Activated CD4-positive, alpha-beta T cell treated with anti-CD3 and anti-CD28 coated beads, Interleukin-2, amount 50 U/mL, for 1 hour (primary cell): ENCODE measurements at regions not wholly inside any gene's neighbourhood (a gene's known extent, or its start where the extent isn't known, plus 50 kb on each side); places are given as distances from the start of the nearest gene placed in this dataset.

Experiments
- DNase-seq: peaks from one replicate; pipeline ENCODE4 v3.0.0-alpha.2; 2020

DNA sequence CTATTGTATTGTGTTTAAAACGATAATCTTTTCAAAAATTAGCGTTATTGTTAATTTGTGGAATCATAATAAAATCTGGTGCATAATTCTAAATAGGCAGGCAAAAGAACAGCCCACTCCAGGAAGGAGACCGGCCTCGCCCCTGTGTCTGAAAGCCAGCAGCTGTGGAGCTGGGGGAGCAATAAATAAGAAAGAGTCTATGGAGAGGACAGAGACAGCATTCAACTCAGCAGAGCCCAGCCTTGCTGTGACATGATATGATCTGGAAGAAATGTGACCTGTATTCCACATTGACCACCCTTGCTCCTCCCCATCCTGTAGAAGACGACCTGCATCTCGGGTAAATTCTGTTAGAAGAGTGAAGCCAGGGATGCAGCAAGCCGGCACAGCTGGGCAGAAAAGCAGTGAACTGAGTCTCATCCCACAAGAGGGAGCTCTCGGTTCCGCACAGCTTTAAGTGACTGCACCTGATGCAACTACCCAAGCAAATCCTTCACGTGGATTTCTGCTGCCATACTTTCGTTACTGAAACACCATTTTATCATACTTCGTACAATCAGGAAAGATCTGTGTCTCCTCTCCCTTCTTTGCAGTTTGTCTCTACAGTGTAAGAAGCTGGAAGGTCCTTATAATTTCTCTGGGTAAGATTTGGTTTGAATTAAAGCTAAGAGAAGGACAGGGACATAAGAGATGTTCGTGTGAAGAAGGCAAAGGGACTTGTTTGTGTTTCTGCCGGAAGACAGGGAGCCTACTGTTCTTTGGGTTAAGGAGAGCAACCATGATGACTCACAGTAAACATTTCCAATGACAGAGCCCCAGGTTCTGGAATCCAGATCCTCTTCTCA, 427.1 kb downstream of the GPAM start:
- no peak for DNase-seq

DNA sequence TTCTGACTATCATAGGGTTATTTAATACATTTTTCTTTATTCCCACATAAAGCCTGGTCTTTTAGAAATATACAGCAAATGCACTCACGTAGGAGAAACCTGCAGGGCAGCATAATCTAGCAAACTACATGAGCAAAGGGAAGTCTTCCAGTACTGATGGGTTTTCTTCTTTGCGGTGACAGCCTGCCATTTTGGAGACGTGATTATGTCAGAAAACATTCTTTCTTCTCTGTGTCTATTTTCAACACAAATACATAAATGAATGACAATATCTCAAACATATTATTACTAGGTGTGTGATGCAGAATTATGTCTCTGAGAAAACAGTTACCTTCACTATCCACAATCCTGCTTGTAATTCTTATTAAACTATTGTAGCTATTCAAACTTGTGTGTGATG, 425.0 kb downstream of the GPAM start:
- no peak for DNase-seq

DNA sequence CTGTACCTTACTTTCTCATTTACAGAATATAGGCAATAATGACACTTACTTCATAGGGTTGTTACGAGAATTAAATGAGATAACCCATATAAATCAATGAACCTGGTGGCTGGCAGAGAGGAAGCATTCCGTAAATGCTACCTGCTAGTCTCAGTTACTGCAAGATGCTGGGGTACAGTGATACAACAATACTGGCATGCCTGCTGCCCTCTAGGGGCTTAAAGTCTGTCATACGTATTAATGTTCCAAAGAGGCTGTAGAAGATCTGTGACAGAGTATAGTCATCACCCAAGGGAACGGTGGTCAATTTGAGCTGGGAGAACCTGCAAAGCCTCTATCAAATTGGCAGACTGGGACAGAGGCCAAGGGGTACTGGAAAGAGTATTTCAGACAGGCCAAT, 421.5 kb downstream of the GPAM start:
- no peak for DNase-seq

DNA sequence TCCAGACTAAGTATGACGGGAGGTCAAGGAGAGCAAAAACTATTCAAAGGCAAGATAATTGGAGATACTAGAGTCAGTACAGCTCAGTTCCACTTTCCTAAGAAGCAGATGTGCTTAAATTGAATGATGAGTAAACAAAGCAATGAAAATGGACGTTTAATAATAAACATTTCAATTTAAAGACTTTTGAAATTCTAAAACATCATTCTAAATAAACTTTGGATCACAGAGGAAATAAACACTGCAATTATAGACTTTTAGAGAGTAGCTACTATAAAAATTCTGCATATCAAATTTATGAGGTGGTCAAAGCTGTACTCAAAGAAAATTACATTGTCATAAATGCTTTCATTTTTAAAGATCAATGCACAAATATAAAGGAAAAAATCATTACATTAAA, 418.3 kb downstream of the GPAM start:
- no peak for DNase-seq

DNA sequence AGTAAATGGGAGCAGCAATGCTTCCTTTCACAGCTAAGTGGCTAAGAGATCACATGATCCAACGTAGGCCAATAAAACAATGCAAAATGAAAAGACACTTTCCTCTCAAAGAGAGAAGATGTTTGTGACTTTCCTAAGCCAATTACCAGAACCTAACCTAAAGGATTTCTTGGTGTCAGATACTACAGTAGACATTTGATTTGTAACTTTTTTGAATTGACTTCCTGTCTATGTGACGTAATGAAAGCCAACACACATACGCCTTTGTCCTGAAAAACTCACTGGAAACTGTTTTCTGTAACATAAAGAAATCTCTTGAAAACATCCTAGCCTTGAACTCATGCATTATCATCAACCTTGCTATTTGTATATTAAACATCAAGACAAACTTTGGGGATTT, 417.1 kb downstream of the GPAM start:
- no peak for DNase-seq

DNA sequence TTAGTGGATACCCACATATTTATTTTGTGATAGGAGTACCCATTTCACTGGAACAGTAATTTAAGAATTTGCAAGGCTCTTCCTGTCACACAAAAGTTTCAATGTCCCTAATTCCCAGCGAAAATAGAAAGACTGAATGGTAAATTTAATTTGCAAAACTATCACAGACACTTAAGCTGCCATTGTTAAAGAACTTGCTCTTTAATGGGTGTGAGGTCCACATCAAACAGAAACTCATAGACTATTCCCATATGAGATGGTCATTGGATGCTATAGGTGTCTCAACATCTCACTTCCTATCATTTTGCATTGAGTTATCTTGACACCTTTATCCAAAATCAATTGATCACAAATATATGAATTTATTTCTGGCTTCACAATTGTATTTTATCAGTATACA, 415.9 kb downstream of the GPAM start:
- DNase-seq: no peak

DNA sequence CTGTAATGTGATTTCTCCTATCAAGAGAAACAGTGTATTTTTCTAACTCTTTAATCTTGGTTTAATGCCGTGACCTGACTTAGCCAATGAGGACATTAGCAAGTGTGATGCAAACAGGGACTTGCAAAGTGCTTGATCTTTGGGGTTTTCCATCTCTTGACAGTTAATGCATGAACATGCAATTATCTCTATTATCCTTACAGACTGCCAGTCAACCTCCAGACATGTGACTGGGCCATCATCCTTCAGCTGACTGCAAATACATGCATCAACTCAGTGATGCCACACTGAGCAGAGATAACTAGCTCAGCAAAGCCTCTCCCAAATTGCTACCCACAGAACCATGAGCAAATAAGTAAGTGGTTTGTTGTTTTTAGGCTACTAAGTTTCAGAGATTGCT, 409.6 kb downstream of the GPAM start:
- no peak for DNase-seq

DNA sequence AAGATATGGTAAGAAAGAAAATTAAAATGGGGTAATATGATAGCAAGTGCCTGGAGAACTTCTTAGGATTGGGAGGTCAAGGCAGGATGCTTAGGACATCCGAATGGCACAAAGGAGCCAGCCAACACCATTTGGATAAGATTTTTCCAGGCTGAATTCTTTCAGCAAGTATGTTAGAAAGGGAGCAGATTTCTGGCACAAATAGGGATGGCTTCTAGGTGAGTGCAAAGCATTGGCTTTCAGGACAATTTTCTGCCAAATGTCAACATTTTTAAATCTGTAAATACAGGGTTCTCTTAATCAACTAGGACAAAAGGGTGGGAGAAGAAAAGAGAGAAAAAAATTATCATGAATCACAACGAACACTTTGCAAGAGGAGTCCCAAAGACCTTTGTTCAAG, 409.1 kb downstream of the GPAM start:
- DNase-seq: no peak

DNA sequence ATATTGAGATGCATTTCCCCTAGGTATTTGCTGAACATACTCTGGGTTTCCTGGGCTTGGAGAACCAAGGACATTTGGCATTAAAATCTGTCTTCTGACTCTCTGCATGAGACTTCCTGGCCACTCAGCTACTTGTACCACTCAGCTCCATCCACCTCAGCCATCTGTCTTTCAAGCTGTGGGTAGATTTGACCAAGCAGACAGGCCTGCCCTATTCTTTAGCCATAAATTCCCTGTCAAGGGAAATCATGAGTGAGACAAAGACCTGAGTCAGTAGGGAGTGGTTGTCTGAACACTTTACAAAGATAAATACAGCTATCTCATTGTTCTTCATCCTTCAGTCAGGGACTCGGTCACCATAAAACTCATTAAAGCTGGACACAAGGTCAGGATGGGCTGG, 399.1 kb downstream of the GPAM start:
- DNase-seq: no peak

DNA sequence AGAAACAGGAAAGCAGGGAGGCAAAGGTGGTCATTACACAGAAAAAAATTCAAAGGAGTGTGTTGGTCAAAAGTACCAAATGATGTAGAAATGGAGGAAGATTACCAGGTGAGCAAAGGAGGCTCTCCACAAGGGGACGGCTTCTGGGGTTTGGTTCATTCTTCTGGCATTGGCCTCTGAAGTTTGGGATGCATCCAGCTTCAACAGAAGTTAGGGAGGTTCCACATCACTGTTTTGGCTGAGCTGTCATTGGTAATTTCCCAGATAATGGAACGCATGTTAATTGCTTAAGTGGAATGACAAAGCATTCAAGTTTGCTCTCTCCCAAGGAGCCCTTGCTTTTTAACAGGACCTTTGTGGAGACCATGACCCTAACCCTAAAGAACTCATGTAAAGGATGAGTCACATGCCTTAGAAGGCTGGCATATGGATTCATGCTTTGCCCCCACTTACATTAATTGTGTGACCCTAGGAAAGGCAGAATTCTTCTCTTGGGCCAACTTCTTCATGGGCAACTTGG, 398.6 kb downstream of the GPAM start:
- no peak for DNase-seq

DNA sequence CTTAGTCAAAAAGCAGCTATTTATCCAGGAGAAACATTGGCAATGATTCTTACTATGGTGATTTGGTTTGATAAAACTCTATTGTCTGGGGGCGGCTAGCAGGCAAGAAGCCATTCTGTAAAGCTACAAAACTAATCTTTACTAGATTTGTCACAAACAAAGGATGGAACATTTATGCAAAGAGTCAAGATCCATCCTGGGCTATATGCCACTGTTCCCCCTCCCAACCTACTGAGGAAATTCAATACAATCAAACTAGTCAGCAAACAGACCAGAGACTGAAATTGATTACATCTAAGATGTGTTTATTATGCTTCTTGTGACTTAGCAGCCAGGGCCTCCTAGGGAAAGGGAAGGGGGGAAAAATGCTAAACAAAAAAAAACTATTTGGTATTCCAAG, 397.6 kb downstream of the GPAM start:
- DNase-seq: no peak

DNA sequence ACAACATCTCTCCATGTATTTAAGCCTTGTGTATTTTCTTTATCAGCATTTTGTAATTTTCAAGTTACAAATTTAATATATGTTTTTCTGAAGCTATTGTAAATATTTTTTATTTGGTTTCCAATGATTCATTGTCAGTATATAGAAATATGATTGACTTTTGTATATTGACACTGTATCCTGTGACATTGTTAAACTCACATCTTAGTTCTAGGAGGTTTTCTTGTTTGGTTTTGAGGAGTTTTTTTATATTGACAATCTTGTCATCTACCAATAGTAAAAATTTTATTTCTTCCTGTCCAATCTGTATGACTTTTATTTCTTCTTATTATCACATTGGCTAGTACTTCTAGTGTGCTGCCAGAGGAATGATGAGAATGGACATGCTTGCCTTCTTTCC, 393.7 kb downstream of the GPAM start:
- no peak for DNase-seq

DNA sequence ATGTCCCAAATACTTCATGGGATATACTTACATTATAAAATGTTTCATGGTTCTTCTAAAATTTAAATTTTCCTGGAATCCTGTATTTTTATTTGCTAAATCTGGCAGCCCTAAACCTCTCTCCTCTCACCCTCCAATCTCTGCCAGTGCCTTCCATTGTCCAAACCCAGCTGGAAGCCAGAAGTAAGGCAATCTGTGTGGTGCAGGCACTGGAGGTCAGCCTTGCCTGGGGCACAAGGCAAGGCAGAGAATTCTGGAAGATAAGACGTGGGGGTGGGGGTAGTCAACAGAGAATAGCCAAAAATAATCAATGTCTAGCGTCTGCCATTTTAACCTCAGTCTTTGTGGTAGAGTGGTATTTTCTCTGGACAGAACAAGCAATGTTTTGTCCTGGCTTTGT, 381.7 kb downstream of the GPAM start:
- DNase-seq: no peak

DNA sequence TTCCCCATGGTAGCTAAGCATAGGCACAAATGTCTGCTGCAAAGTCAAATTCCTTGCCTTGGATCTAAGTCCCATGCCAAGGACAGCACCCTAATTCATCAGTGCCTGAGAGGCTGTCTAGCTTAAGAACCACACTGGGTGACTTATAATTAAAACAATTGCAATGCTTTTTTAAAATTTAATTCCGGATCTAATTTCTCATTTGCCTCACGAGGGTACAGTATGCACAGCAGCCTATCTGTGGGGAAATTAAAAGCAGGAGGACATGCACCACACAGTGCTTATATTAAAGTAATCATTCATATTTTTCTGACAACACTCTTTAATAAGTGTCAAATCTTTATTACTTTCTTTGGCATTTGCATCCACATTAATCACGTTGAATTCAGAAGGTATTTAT, 378.8 kb downstream of the GPAM start:
- DNase-seq: no peak

DNA sequence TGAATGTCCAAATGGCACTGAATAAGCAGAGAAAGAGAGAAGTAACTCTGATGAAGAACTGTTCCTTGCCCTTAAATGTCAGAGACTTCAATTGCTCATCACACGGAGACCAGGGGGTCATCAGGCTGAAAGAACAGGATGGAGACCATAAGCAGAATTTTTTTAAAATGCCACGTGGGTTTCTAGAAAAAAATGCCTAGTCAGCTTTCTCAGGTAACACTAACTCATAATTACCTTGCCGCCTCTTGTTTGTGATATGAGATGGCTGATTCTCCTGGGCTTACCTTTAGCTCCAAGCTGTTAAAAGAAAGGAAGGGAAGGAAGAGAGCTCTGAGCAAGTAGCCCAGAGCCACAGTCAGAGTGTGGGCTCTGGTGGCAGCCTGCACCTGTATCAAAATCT, 372.0 kb downstream of the GPAM start:
- DNase-seq: no peak

DNA sequence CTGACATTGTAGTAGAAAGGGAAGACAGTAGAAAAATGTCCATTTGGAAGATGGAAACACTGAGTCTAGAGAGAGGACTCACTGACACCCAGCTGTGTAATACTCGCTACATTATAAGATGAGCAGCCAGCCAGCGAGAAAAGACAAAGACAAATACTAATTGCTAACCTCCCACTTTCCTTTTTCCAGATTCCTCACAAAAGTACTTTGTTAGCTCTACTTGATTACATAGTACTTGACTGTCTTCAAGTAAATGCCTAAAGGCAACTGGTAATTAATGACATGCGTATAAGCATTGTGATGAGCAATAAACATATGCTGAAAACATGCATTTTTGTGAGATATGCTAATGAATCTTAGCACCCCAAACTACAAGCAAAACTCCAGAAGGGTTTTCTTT, 363.1 kb downstream of the GPAM start:
- DNase-seq: no peak

DNA sequence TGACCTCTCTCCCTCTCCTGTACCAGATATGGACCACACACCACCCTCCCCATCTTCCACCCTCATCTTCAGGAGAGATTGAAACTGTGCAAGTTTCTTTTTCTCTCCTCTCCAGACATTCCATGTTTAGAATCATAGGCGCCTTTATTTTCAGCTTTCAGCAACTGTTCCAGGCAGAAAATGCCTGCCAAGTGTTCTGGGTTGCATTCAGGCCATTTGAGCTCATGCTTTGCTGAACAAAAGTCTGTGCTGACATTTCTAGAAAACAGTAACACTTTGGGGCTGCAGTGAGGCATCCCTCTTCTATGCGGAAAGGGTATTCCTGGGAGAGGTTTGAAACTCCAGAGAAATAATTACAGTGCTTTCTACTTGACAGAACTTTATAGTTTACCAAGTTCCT, 361.7 kb downstream of the GPAM start:
- DNase-seq: no peak

DNA sequence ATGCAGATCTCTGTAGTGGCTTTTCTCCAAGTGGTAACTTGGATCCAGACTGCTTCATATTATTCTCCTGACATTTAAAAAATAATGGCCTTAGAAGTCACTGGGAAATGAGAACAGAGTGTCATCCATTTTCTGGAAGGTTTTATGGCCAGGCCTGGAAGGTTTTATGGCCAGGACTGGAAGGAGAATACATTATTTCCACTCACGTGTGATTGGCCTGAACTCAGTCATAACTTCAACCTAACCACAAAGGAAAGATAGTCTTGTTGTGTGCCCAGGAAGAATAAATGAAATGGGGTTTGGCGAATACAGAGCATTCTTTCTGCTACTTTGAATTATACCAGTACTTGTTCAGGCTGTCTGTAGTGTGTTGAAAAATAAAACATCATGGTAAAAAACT, 360.9 kb downstream of the GPAM start:
- no peak for DNase-seq

DNA sequence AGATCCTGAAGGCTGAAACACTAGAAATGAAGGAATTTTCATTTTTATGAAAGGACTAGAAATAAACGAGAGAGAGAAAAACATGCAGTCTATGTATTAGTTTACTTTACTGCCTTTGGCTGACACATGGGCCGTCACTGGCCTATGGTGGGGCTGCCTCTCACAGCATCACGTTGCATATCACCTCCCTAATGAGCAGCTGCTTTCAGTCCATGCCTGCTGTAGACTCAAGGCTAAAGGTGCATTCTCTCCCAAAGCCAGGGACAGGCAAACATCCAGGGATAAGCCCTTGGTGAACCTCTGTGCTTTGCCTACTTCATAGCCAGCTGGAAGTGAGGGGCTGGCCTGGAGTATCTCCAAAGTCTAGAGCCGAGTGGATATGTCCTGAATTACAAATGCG, 359.4 kb downstream of the GPAM start:
- no peak for DNase-seq

DNA sequence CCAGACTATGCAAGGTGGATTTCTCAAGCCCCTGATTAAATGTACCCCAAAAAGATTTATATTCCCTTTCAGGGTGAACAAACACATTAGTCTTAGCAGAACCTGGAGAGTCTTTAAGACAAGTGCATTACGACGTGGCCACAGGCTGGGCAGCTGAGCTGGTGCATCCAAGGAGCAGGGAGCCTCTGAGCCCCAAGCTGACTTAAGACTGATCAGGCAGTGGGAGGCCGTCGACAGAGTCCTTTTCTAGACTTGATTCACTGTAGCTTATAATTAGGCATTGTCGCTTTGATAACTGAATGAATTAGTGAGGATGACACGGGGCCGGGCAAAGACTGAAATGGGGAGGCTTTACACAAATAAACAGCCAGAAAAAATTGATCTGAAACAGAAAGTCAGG, 353.2 kb downstream of the GPAM start:
- DNase-seq: no peak

DNA sequence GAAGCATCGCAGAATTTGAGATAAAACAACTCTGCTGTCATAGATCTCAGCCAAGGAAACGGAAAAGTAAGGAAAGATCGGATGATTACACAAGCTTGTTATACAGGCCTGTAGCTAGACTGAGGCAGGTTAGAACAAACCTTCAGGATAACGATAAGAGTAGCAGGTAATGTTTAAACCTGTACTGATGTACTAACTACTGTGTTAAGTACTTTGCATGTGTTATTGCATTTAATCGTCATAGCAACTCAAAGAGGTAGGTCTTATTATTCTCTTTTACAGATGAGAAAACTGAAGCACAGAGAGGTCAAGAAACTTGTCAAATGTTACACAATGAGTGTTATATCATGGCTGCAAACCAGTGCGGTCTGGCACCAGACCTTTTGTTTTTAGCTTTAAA, 352.5 kb downstream of the GPAM start:
- DNase-seq: no peak

DNA sequence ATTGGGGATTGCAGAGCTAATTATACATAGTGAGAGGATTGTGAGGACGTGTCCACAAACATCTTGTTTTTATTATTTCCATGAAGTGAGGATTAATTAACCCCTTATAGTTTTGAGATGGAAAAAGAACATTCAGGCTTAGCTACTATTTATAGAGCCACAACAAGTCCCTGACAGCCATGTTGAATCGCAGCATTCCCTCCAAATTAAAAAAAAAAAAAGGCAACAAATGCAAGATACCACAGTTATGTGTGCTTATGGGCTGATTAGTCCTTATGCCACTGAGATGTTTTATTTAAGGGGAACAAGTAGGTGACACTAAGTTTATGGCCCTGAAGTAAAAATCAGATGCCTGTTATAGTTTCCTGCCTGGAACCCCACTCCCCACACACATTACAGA, 350.3 kb downstream of the GPAM start:
- DNase-seq: no peak

DNA sequence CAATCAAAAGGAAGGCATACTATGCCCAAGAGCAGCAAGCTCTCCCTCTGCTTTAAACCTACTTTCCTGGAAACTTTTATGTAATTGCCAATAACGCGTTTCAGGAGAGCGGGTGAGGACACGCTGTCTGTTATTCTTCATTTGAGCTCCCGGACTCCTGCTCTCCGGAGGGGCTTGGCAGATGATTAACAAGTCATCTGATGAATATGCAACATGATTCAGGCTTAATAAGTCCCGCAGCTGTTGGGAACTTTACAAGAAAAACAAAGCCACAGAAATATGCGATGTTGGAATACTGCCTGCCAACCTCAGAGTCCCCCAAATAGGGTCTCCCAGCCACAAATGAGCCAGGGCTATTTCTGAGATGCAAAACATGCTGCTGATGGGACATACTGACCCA, 348.0 kb downstream of the GPAM start:
- no peak for DNase-seq

DNA sequence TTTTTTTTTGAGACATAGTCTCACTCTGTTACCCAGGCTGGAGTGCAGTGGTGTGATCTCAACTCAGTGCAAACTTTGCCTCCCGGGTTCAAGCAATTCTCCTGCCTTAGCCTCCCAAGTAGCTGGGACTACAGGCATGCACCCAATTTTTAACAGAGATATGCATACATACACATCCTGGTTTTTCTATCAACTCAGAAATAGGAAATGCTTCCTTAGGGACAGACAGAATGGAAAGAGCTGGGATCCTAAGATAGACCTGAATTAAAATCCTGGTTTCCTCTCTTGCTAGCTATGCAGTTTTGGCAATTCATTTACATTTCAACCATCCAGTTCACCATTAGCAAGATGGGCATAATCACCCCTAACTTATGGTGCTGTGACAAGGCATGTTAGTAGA, 347.5 kb downstream of the GPAM start:
- DNase-seq: no peak

DNA sequence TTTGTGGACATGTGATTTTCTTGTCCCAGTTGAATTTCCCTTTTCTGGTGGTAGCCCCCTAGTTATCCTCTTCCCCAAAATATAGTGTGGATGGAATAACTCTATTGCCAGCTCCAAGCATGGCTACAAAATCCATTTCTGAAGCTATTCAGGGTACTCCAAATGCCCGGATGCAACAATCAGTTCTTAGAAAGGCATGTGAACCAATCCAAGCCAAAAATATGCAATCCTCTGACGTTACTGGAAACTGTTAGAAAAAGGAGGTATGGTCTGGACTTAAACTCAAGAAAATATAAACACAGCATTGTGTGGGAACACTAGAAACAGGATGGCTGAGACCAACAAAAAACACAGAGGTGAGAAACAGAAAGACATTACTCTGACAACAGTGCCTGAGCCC, 347.0 kb downstream of the GPAM start:
- no peak for DNase-seq
